ENCODE measurements at regions not wholly inside any gene's neighbourhood (a gene's known extent, or its start where the extent isn't known, plus 50 kb on each side); places are given as distances from the start of the nearest gene placed in this dataset.

DNA sequence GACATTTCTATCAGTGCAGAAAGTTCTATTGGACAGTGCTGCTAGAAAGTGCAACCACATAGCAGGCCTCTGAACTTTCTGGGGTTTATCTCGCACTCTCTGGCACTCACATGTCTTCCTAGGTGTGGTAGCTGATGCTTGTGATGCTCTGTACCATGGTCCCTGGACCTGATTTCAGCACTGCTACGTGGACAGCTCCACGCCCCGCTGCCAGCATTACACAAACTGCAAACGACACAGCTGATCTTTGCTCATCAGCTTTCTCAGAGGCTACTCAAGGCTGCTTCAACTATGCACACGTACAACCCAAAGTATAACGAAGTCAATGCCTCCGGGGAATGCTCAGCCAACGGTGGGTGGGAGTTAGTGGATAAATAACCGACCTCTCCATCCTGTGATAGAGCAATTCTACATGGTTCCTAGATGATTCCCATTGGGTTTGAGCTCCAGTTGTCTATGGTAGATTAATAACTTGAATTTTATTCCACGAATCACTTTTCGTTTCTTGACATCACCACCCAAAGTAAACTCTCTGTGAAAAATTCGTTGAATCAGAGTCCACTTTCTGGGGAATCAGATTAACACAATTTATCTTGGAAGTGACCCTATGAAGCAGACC, 302.5 kb downstream of the ACTR3B start (continued):
- TF ChIP-seq SMAD3 (CRISPR knock-in tag; IDR thresholded peaks at IDR 0.05) (0 out of 2 replicates have a peak, but pooled peaks have one; percentile 30), ZNF790 (CRISPR knock-in tag; IDR thresholded peaks at IDR 0.05; ENCODE audit: borderline replicate concordance) (0 out of 2 replicates have a peak, but pooled peaks have one; percentile 60), FOXK1 (CRISPR knock-in tag; IDR thresholded peaks at IDR 0.05; ENCODE audit: borderline replicate concordance, low read depth) (peak; percentile 37; the same call in 1 of the 2 replicates), ZMYM2 (CRISPR knock-in tag; IDR thresholded peaks at IDR 0.05) (no peak), ZMYM4 (CRISPR knock-in tag; IDR thresholded peaks at IDR 0.05) (peak; percentile 28; the same call in 1 of the 2 replicates), CEBPG (CRISPR knock-in tag; IDR thresholded peaks at IDR 0.05) (0 out of 2 replicates have a peak, but pooled peaks have one; percentile 11), THAP11 (CRISPR knock-in tag; IDR thresholded peaks at IDR 0.05) (peak; percentile 29; the same call in 1 of the 2 replicates), MIER2 (CRISPR knock-in tag; IDR thresholded peaks at IDR 0.05) (peak; percentile 99), MED1 (CRISPR knock-in tag; IDR thresholded peaks at IDR 0.05) (0 out of 2 replicates have a peak, but pooled peaks have one; percentile 16), KDM2A (CRISPR knock-in tag; IDR thresholded peaks at IDR 0.05; ENCODE audit: borderline replicate concordance, low read depth) (0 out of 2 replicates have a peak, but pooled peaks have one; percentile 51), WIZ (CRISPR knock-in tag; IDR thresholded peaks at IDR 0.05) (peak; percentile 99)
- TF ChIP-seq, protein P1, sequence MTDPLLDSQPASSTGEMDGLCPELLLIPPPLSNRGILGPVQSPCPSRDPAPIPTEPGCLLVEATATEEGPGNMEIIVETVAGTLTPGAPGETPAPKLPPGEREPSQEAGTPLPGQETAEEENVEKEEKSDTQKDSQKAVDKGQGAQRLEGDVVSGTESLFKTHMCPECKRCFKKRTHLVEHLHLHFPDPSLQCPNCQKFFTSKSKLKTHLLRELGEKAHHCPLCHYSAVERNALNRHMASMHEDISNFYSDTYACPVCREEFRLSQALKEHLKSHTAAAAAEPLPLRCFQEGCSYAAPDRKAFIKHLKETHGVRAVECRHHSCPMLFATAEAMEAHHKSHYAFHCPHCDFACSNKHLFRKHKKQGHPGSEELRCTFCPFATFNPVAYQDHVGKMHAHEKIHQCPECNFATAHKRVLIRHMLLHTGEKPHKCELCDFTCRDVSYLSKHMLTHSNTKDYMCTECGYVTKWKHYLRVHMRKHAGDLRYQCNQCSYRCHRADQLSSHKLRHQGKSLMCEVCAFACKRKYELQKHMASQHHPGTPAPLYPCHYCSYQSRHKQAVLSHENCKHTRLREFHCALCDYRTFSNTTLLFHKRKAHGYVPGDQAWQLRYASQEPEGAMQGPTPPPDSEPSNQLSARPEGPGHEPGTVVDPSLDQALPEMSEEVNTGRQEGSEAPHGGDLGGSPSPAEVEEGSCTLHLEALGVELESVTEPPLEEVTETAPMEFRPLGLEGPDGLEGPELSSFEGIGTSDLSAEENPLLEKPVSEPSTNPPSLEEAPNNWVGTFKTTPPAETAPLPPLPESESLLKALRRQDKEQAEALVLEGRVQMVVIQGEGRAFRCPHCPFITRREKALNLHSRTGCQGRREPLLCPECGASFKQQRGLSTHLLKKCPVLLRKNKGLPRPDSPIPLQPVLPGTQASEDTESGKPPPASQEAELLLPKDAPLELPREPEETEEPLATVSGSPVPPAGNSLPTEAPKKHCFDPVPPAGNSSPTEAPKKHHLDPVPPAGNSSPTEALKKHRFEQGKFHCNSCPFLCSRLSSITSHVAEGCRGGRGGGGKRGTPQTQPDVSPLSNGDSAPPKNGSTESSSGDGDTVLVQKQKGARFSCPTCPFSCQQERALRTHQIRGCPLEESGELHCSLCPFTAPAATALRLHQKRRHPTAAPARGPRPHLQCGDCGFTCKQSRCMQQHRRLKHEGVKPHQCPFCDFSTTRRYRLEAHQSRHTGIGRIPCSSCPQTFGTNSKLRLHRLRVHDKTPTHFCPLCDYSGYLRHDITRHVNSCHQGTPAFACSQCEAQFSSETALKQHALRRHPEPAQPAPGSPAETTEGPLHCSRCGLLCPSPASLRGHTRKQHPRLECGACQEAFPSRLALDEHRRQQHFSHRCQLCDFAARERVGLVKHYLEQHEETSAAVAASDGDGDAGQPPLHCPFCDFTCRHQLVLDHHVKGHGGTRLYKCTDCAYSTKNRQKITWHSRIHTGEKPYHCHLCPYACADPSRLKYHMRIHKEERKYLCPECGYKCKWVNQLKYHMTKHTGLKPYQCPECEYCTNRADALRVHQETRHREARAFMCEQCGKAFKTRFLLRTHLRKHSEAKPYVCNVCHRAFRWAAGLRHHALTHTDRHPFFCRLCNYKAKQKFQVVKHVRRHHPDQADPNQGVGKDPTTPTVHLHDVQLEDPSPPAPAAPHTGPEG (CRISPR knock-in tag; IDR thresholded peaks at IDR 0.05): no peak
- TF ChIP-seq, protein P2, sequence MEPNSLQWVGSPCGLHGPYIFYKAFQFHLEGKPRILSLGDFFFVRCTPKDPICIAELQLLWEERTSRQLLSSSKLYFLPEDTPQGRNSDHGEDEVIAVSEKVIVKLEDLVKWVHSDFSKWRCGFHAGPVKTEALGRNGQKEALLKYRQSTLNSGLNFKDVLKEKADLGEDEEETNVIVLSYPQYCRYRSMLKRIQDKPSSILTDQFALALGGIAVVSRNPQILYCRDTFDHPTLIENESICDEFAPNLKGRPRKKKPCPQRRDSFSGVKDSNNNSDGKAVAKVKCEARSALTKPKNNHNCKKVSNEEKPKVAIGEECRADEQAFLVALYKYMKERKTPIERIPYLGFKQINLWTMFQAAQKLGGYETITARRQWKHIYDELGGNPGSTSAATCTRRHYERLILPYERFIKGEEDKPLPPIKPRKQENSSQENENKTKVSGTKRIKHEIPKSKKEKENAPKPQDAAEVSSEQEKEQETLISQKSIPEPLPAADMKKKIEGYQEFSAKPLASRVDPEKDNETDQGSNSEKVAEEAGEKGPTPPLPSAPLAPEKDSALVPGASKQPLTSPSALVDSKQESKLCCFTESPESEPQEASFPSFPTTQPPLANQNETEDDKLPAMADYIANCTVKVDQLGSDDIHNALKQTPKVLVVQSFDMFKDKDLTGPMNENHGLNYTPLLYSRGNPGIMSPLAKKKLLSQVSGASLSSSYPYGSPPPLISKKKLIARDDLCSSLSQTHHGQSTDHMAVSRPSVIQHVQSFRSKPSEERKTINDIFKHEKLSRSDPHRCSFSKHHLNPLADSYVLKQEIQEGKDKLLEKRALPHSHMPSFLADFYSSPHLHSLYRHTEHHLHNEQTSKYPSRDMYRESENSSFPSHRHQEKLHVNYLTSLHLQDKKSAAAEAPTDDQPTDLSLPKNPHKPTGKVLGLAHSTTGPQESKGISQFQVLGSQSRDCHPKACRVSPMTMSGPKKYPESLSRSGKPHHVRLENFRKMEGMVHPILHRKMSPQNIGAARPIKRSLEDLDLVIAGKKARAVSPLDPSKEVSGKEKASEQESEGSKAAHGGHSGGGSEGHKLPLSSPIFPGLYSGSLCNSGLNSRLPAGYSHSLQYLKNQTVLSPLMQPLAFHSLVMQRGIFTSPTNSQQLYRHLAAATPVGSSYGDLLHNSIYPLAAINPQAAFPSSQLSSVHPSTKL (CRISPR knock-in tag; IDR thresholded peaks at IDR 0.05): peak; percentile 37; the same call in 1 of the 2 replicates
- TF ChIP-seq, protein P3, sequence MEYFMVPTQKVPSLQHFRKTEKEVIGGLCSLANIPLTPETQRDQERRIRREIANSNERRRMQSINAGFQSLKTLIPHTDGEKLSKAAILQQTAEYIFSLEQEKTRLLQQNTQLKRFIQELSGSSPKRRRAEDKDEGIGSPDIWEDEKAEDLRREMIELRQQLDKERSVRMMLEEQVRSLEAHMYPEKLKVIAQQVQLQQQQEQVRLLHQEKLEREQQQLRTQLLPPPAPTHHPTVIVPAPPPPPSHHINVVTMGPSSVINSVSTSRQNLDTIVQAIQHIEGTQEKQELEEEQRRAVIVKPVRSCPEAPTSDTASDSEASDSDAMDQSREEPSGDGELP (IDR thresholded peaks at IDR 0.05; ENCODE audit: borderline replicate concordance, low read depth): peak; percentile 83; the same call in 1 of the 2 replicates
- TF ChIP-seq, protein P4, sequence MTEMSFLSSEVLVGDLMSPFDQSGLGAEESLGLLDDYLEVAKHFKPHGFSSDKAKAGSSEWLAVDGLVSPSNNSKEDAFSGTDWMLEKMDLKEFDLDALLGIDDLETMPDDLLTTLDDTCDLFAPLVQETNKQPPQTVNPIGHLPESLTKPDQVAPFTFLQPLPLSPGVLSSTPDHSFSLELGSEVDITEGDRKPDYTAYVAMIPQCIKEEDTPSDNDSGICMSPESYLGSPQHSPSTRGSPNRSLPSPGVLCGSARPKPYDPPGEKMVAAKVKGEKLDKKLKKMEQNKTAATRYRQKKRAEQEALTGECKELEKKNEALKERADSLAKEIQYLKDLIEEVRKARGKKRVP (CRISPR knock-in tag; IDR thresholded peaks at IDR 0.05): no peak
- TF ChIP-seq, protein P5, sequence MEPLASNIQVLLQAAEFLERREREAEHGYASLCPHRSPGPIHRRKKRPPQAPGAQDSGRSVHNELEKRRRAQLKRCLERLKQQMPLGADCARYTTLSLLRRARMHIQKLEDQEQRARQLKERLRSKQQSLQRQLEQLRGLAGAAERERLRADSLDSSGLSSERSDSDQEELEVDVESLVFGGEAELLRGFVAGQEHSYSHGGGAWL (CRISPR knock-in tag; IDR thresholded peaks at IDR 0.05): no peak
- TF ChIP-seq, protein P6, sequence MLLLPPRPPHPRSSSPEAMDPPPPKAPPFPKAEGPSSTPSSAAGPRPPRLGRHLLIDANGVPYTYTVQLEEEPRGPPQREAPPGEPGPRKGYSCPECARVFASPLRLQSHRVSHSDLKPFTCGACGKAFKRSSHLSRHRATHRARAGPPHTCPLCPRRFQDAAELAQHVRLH (CRISPR knock-in tag; IDR thresholded peaks at IDR 0.05; ENCODE audit: borderline replicate concordance, low read depth): no peak
